Fibroblast of pulmonary artery (primary cell): ENCODE measurements at regions not wholly inside any gene's neighbourhood (a gene's known extent, or its start where the extent isn't known, plus 50 kb on each side); places are given as distances from the start of the nearest gene placed in this dataset.

Experiments
- DNase-seq: peaks from one replicate; pipeline ENCODE4 v3.0.0-alpha.2; 2010; ENCODE audit warnings: low read depth
- H3K4me3 ChIP-seq: replicated peaks from 2 replicates; pipeline ENCODE4 v1.5.1; 2011; ENCODE audit warnings: low read depth, mild to moderate bottlenecking, control low read depth, low read length, moderate library complexity
- TF ChIP-seq, protein P1 (sequence below): IDR thresholded peaks from 2 replicates; pipeline ENCODE4 v1.5.1; 2011; ENCODE audit warnings: mild to moderate bottlenecking, control low read depth, low read length, inconsistent platforms; ENCODE audit errors: missing control alignments

DNA sequence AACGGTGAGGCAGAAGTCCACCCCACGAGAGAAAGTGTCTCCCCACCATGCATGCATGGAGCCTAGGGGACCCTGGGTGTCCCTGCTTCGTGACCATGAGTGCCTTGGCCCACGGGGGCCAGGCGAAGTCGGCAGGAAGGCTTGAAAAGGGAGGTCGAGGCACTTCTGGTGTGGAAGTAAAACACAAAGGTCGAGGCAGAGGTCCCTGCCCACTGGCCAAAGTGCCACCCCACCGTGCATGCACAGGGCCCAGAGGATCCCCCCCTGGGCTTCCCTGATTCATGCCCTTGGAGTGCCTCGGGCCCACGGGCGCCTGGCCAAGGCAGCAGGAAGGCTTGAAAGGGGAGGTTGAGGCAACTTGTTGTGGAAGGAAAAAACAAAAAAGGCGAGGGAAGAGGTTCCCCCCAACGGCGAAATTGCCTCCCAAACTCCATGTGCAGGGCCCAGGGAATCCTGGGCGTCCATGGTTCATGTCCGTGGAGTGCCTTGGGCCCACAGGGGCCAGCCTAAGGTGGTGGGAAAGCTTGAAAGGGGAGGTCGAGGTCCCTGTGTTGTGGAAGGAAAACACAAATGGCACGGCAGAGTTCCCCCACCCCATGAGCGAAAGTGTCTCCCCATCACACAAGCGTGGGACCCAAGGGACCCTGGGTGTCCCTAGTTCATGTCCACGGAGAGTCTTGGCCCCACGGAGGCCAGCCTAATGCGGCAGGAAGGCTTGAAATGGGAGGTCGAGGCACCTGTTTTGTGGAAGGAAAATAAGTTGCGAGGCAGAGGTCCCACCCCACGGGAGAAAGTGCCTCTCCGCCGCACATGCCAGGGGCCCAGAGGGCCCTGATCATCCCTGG, 372.1 kb downstream of the ALG10 start:
- no peak overlapping the region for H3K4me3 ChIP-seq
- DNase-seq = no peak
- TF ChIP-seq, protein P1, sequence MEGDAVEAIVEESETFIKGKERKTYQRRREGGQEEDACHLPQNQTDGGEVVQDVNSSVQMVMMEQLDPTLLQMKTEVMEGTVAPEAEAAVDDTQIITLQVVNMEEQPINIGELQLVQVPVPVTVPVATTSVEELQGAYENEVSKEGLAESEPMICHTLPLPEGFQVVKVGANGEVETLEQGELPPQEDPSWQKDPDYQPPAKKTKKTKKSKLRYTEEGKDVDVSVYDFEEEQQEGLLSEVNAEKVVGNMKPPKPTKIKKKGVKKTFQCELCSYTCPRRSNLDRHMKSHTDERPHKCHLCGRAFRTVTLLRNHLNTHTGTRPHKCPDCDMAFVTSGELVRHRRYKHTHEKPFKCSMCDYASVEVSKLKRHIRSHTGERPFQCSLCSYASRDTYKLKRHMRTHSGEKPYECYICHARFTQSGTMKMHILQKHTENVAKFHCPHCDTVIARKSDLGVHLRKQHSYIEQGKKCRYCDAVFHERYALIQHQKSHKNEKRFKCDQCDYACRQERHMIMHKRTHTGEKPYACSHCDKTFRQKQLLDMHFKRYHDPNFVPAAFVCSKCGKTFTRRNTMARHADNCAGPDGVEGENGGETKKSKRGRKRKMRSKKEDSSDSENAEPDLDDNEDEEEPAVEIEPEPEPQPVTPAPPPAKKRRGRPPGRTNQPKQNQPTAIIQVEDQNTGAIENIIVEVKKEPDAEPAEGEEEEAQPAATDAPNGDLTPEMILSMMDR = no peak

DNA sequence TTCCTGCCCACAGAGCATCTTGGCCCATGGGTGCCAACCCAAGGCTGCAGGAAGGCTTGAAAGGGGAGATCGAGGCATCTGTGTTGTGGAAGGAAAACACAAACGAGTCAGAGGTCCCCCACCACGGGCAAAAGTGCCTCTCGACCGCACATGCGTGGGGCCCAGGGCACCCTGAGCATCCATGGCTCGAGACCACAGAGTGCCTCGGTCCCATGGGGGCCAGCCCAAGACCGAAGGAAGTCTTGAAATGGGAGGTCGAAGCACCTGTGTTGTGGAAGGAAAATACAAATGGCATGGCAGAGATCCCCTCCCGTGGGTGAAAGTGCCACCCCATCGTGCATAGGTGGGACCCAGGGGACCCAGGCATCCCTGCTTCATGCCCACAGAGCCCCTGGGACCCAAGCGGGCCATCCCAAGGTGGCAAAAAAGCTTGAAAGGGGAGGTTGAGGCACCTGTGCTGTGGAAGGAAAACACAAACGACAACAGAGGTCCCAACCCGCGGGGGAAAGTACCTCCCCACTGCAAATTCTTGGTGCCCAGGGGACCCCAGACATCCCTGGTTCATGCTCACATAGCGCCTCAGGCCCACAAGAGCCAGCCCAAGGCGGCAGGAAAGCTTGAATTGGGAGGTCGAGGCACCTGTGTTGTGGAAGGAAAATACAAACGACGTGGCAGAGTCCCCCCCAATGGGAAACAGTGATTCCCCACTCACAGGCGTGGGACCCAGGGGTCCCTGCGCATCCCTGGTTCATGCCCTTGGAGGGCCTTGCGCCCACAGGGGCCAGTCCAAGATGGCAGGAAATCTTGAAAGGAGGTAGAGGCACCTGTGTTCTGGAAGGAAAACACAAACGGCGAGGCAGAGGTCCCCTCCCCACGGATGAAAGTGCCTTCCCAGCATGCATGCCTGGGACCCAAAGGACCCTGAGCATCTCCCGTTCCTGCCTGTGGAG, 373.0 kb downstream of the ALG10 start:
- no peak for DNase-seq
- TF ChIP-seq, protein P1 = no peak
- no peak overlapping the region for H3K4me3 ChIP-seq

DNA sequence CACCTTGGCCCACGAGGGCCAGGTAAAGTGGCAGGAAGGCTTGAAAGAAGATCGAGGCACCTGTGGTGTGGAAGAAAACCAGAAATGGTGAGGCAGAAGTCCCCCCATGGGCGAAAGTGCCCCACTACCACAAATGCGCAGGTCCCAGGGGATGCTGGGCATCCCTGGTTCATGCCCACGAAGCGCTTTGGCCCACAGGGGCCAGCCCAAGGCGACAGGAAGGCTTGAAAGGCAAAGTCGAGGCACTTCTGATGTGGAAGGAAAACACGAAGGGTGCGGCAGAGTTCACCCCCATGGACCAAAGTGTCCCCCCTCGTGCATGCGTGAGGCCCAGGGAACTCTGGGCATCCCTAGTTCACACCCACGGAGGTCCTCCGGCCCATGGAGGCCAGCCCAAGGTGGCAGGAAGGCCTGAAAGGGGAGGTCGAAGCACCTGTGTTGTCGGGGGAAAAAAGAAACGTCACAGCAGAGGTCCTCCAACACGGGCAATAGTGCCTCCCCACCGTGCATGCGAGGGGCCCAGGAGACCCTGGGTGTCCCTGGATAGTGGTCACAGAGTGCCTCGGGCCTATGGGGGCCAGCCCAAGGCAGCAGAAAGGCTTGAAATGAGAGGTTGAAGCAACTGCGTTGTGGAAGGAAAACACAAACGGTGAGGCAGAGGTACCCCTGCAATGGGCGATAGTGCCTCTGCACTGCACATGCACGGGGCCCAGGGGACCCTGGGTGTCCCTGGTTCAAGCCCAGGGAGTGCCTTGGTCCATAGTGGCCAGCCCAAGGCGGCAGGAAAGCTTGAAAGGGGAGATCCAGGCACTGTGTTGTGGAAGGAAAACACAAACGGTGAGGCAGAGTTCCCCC, 373.9 kb downstream of the ALG10 start:
- DNase-seq = no peak
- TF ChIP-seq, protein P1 = no peak
- H3K4me3 ChIP-seq = no peak overlapping the region

DNA sequence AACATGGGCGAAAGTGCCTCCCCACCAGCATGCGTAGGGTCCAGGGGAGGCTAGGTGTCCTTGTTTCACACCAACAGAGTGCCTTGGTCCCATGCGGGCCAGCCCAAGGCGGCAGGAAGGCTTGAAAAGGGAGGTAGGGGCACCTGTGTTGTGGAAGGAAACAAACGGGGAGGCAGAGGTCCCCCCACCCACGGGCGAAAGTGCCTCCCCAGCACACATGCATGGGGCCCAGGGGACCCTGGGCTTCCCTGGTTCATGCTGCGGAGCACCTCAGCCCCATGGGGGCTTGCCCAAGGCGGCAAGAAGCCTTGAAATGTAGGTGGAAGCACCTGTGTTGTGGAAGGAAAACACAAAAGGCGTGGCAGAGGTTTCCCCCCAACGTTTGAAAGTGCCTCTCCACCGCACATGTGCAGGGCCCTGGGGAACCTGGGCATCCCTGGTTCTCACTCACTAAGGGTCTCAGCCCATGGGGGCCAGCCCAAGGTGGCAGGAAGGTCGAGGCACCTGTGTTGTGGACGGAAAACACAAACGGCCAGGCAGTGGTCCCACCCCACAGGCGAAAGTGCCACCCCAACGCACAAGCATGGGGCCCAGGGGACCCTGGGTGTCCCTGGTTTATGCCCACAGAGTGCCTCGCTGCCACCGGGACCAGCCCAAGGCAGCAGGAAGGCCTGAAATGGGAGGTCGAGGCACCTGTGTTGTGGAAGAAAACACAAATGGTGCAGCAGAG, 374.7 kb downstream of the ALG10 start:
- DNase-seq = no peak
- TF ChIP-seq, protein P1 = no peak
- H3K4me3 ChIP-seq = no peak overlapping the region

DNA sequence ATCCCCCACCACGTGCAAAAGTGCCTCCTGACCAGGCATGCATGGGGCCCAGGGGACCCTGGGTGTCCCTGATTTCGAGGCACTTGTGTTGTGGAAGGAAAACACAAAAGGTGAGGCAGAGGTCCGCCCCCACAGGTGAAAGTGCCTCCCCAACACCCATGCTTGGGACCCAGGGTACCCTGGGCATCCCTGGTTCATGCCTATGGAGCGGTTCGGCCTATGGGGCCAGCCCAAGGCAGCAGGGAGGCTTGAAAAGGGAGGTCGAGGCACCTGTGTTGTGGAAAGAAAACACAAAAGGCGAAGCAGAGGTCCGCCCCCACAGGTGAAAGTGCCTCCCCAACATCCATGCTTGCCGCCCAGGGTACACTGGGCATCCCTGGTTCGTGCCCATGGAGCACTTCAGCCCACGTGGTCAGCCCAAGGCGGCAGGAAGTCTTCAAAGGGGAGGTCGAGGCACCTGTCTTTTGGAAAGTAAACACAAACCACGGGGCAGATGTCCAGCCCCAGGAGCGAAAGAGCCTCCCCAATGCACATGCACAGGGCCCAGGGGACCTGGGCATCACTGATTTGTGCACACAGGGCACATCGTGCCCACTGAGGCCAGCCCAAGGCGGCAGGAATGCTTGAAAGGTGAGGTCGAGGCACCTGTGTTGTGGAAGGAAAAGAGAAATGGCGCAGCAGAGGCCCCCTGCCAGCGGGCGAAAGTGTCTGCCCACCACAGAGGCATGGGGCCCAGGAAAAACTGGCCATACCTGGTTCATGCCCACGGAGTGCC, 375.5 kb downstream of the ALG10 start:
- DNase-seq = no peak
- TF ChIP-seq, protein P1 = no peak
- no peak overlapping the region for H3K4me3 ChIP-seq

DNA sequence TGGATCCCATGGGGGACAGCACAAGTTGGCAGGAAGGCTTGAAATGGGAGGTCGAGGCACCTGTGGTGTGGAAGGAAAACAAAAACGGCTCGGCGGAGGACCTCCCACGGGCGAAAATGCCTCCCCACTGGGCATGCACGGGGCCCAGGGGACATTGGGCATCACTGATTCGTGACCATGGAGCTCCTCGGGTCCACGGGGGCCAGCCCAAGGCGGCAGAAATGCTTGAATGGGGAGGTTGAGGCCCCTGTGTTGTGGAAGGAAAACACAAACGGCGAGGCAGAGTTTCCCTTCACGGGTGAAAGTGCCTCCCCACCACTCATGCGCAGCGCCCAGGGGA, 376.0 kb downstream of the ALG10 start:
- TF ChIP-seq, protein P1 = no peak
- no peak overlapping the region for H3K4me3 ChIP-seq
- no peak for DNase-seq
